Kidney epithelial cell (primary cell): ENCODE measurements at regions not wholly inside any gene's neighbourhood (a gene's known extent, or its start where the extent isn't known, plus 50 kb on each side); places are given as distances from the start of the nearest gene placed in this dataset.

Experiments used
- DNase-seq: peaks from one replicate; pipeline ENCODE4 v3.0.0-alpha.2; 2010; ENCODE audit warnings: low read depth
- H3K27me3 ChIP-seq: 2 replicates; pipeline ENCODE4 v1.6.0; 2011; ENCODE audit warnings: low read length; ENCODE audit not compliant: control insufficient read depth, insufficient read depth
- H3K36me3 ChIP-seq: 2 replicates; pipeline ENCODE4 v1.5.1; 2011; ENCODE audit warnings: low read length; ENCODE audit not compliant: control insufficient read depth, insufficient read depth
- H3K4me3 ChIP-seq: 2 replicates; pipeline ENCODE4 v1.5.1; 2011; ENCODE audit warnings: low read depth, mild to moderate bottlenecking, control low read depth, low read length
- CTCF ChIP-seq: IDR thresholded peaks from 2 replicates; pipeline ENCODE4 v1.5.1; 2011; ENCODE audit warnings: mild to moderate bottlenecking, moderate library complexity, low read length, control low read depth, inconsistent platforms; ENCODE audit not compliant: insufficient read depth, poor library complexity, severe bottlenecking

GRCh38 chr5:29516224-29516623 is 1677.3 kb upstream of the CDH6 start:
- no peak for TF ChIP-seq CTCF

GRCh38 chr5:29508131-29508530 is 1685.4 kb upstream of the CDH6 start:
- no peak for DNase-seq
- Histone ChIP-seq H3K36me3 (no peaks in the 10 kb centered on the region), H3K4me3 (no peak overlapping the region), H3K27me3 (no peaks in the 10 kb centered on the region)
- no peak for TF ChIP-seq CTCF

More at GRCh38 chr5:29516224-29516623, 1677.3 kb upstream of the CDH6 start:
- no peaks in the 10 kb centered on the region for H3K27me3 ChIP-seq
- no peak overlapping the region for H3K4me3 ChIP-seq
- no peak for DNase-seq
- no peaks in the 10 kb centered on the region for H3K36me3 ChIP-seq

DNA sequence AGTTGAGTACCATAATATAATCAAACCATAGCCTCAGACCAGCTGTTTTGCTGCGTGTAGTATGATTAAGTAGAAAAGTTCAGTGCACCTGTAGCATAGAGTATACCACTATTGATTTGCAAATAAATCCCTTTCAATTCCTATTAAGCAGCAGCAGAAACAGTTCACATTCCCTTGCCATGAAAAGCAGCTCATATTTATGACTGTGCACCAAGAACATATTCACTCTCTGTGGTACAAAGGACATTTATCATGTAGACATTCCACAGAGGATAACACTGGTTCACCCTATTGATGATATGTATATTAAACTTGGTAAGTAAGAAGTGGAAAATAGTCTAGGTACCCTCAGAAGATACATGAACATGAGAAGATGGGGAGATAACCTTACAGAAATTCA is 1689.1 kb upstream of the CDH6 start:
- DNase-seq: no peak
- no peaks in the 10 kb centered on the region for H3K27me3 ChIP-seq
- no peak overlapping the region for H3K4me3 ChIP-seq
- H3K36me3 ChIP-seq: no peaks in the 10 kb centered on the region
- no peak for TF ChIP-seq CTCF

DNA sequence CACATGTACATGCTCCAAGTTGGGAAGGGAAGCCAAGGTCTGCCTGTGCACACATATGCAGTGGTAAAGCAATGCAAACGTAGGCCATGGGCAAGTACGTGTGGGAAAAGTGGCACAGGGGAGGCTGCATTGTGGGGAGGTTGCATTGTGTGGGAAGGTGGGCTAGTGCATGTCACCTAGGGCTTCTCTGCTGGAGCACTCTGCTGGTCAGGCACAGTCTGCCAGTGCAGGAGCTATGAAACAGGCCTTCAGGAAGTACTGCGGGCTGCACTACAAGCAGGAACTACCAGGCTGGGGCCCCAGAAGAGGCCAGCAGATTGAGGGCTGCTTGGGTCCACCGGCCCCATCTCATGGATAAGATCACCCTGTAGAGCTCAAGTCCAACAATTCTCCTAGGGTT is 1694.6 kb upstream of the CDH6 start:
- Histone ChIP-seq H3K27me3 (no peaks in the 10 kb centered on the region), H3K36me3 (no peaks in the 10 kb centered on the region), H3K4me3 (no peak overlapping the region)
- TF ChIP-seq CTCF: no peak
- no peak for DNase-seq

- DNase-seq: no peak
- no peak for TF ChIP-seq CTCF
- no peak overlapping the region for H3K4me3 ChIP-seq
- no peaks in the 10 kb centered on the region for H3K27me3 ChIP-seq
- H3K36me3 ChIP-seq: no peaks in the 10 kb centered on the region
Measured at GRCh38 chr5:29498412-29498811, 1695.1 kb upstream of the CDH6 start.

DNA sequence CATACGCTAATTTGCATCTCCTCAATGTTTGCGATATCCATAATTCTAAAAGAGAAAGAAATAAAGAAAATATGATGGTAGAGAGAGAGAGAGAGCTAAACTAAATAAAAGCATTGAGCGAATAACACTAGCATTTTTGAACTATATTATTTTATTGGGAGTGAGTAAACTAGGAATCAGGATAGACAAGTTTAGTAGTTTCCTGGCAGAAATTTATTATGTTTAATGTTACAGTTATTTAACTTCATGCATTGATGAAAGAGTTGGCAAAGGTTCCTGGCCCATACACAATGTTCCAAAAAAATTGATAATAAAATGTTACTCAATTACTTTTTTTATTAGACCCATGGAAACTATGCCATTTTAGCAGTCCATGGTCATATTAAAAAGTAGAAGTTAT is 1708.2 kb upstream of the CDH6 start:
- no peak for DNase-seq
- Histone ChIP-seq H3K36me3 (no peaks in the 10 kb centered on the region), H3K4me3 (no peak overlapping the region), H3K27me3 (no peaks in the 10 kb centered on the region)
- TF ChIP-seq CTCF: no peak
